ENCODE measurements at regions not wholly inside any gene's neighbourhood (a gene's known extent, or its start where the extent isn't known, plus 50 kb on each side); places are given as distances from the start of the nearest gene placed in this dataset.

- Histone ChIP-seq H3K9ac (ENCODE audit: insufficient read depth, low read length) (no peak overlapping the region), H4K20me1 (ENCODE audit: control insufficient read depth, extremely low read depth, insufficient read depth, low read length) (no peaks in the 10 kb centered on the region), H3K4me2 (ENCODE audit: extremely low read depth, insufficient read depth, low read length) (no peak overlapping the region), H3K79me2 (ENCODE audit: control insufficient read depth, insufficient read depth, low read length) (no peaks in the 10 kb centered on the region), H3K36me3 (ENCODE audit: control insufficient read depth, insufficient read depth, low read length) (no peaks in the 10 kb centered on the region), H3K27me3 (ENCODE audit: control insufficient read depth, insufficient read depth, low read length) (no peaks in the 10 kb centered on the region), H2AFZ (ENCODE audit: low read length) (no peak overlapping the region), H3K4me1 (ENCODE audit: control insufficient read depth, extremely low read depth, insufficient read depth, low read length) (no peaks in the 10 kb centered on the region), H3K9me3 (ENCODE audit: control insufficient read depth, insufficient read depth, low read depth, low read length) (no peaks in the 10 kb centered on the region), H3K27ac (ENCODE audit: insufficient read depth, low read length) (no peak overlapping the region), H3K4me3 (replicated peaks in 1 of 4; ENCODE audit: control extremely low read depth in 1 of 4, insufficient read depth in 1 of 4, low read depth in 3 of 4, low read length in 4 of 4) (no peak overlapping the region)
- no peak for TF ChIP-seq CTCF (conservative IDR thresholded peaks at IDR 0.05 in 1 of 2, IDR thresholded peaks at IDR 0.05 in 1 of 2; ENCODE audit: low read depth in 1 of 2, low read length in 2 of 2)
- TF ChIP-seq EZH2 (IDR thresholded peaks at IDR 0.05; ENCODE audit: low read length, missing control alignments), result no peak
- no peak for DNase-seq (ENCODE audit: low read depth in 2 of 2)
These were observed 1121.8 kb upstream of the USP15 start for GRCh38 chr12:61138415-61138759.

GRCh38 chr12:61161961-61162360 is 1098.2 kb upstream of the USP15 start:
- no peaks in the 10 kb centered on the region for H3K27me3 ChIP-seq (ENCODE audit: control insufficient read depth, insufficient read depth, low read length)
- no peaks in the 10 kb centered on the region for H3K9me3 ChIP-seq (ENCODE audit: control insufficient read depth, insufficient read depth, low read depth, low read length)
- no peak overlapping the region for H2AFZ ChIP-seq (ENCODE audit: low read length)
- no peak overlapping the region for H3K27ac ChIP-seq (ENCODE audit: insufficient read depth, low read length)
- no peak overlapping the region for H3K9ac ChIP-seq (ENCODE audit: insufficient read depth, low read length)
- no peak overlapping the region for H3K4me2 ChIP-seq (ENCODE audit: extremely low read depth, insufficient read depth, low read length)
- H4K20me1 ChIP-seq (ENCODE audit: control insufficient read depth, extremely low read depth, insufficient read depth, low read length), result no peaks in the 10 kb centered on the region
- no peaks in the 10 kb centered on the region for H3K36me3 ChIP-seq (ENCODE audit: control insufficient read depth, insufficient read depth, low read length)
- TF ChIP-seq CTCF (conservative IDR thresholded peaks at IDR 0.05 in 1 of 2, IDR thresholded peaks at IDR 0.05 in 1 of 2; ENCODE audit: low read depth in 1 of 2, low read length in 2 of 2) (no peak), EZH2 (IDR thresholded peaks at IDR 0.05; ENCODE audit: low read length, missing control alignments) (no peak)
- H3K79me2 ChIP-seq (ENCODE audit: control insufficient read depth, insufficient read depth, low read length), result no peaks in the 10 kb centered on the region
- no peaks in the 10 kb centered on the region for H3K4me1 ChIP-seq (ENCODE audit: control insufficient read depth, extremely low read depth, insufficient read depth, low read length)
- no peak for DNase-seq (ENCODE audit: low read depth in 2 of 2)
- no peak overlapping the region for H3K4me3 ChIP-seq (replicated peaks in 1 of 4; ENCODE audit: control extremely low read depth in 1 of 4, insufficient read depth in 1 of 4, low read depth in 3 of 4, low read length in 4 of 4)

- TF ChIP-seq CTCF (conservative IDR thresholded peaks at IDR 0.05 in 1 of 2, IDR thresholded peaks at IDR 0.05 in 1 of 2; ENCODE audit: low read depth in 1 of 2, low read length in 2 of 2), result no peak
- no peak for TF ChIP-seq EZH2 (IDR thresholded peaks at IDR 0.05; ENCODE audit: low read length, missing control alignments)
- no peaks in the 10 kb centered on the region for H3K79me2 ChIP-seq (ENCODE audit: control insufficient read depth, insufficient read depth, low read length)
- DNase-seq (ENCODE audit: low read depth in 2 of 2), result no peak
These were observed 1071.2 kb upstream of the USP15 start for GRCh38 chr12:61188801-61189595.

More at GRCh38 chr12:61188801-61189595, 1071.2 kb upstream of the USP15 start:
- Histone ChIP-seq H3K27ac (ENCODE audit: insufficient read depth, low read length) (no peak overlapping the region), H2AFZ (ENCODE audit: low read length) (no peak overlapping the region), H3K36me3 (ENCODE audit: control insufficient read depth, insufficient read depth, low read length) (no peaks in the 10 kb centered on the region), H4K20me1 (ENCODE audit: control insufficient read depth, extremely low read depth, insufficient read depth, low read length) (no peaks in the 10 kb centered on the region), H3K9ac (ENCODE audit: insufficient read depth, low read length) (no peak overlapping the region), H3K4me1 (ENCODE audit: control insufficient read depth, extremely low read depth, insufficient read depth, low read length) (no peaks in the 10 kb centered on the region), H3K27me3 (ENCODE audit: control insufficient read depth, insufficient read depth, low read length) (no peaks in the 10 kb centered on the region), H3K9me3 (ENCODE audit: control insufficient read depth, insufficient read depth, low read depth, low read length) (no peaks in the 10 kb centered on the region), H3K4me3 (replicated peaks in 1 of 4; ENCODE audit: control extremely low read depth in 1 of 4, insufficient read depth in 1 of 4, low read depth in 3 of 4, low read length in 4 of 4) (no peak overlapping the region), H3K4me2 (ENCODE audit: extremely low read depth, insufficient read depth, low read length) (no peak overlapping the region)

Measured in fibroblast of lung (primary cell).